ENCODE measurements at regions not wholly inside any gene's neighbourhood (a gene's known extent, or its start where the extent isn't known, plus 50 kb on each side); places are given as distances from the start of the nearest gene placed in this dataset.

DNA sequence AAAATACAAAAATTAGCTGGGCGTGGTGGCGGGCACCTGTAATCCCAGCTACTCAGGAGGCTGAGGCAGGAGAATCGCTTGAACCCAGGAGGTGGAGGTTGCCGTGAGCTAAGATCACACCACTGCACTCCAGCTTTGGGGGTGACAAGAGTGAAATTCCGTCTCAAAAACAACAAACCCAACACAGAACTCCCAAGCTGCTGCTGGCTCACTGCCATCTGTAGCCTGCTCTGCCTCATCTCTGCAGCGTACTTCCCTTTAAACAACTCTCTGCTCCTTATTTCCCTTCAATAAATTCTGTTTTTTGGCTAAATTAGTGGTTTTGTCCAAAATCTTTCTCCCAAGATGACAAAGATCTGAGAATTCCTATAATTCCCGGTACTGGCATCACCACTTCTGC lies 189.2 kb upstream of the GALNT17 start:
- TF ChIP-seq POLR2AphosphoS5 (IDR thresholded peaks at IDR 0.05): no peak
- TF ChIP-seq, protein P1, sequence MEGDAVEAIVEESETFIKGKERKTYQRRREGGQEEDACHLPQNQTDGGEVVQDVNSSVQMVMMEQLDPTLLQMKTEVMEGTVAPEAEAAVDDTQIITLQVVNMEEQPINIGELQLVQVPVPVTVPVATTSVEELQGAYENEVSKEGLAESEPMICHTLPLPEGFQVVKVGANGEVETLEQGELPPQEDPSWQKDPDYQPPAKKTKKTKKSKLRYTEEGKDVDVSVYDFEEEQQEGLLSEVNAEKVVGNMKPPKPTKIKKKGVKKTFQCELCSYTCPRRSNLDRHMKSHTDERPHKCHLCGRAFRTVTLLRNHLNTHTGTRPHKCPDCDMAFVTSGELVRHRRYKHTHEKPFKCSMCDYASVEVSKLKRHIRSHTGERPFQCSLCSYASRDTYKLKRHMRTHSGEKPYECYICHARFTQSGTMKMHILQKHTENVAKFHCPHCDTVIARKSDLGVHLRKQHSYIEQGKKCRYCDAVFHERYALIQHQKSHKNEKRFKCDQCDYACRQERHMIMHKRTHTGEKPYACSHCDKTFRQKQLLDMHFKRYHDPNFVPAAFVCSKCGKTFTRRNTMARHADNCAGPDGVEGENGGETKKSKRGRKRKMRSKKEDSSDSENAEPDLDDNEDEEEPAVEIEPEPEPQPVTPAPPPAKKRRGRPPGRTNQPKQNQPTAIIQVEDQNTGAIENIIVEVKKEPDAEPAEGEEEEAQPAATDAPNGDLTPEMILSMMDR (IDR thresholded peaks at IDR 0.05): no peak

All from upper lobe of left lung (tissue), 4 donors.